ENCODE measurements at regions not wholly inside any gene's neighbourhood (a gene's known extent, or its start where the extent isn't known, plus 50 kb on each side); places are given as distances from the start of the nearest gene placed in this dataset.

GRCh38 chr7:4460597-4460996 is 221.5 kb upstream of the FOXK1 start (continued):
- TF ChIP-seq, protein P1, sequence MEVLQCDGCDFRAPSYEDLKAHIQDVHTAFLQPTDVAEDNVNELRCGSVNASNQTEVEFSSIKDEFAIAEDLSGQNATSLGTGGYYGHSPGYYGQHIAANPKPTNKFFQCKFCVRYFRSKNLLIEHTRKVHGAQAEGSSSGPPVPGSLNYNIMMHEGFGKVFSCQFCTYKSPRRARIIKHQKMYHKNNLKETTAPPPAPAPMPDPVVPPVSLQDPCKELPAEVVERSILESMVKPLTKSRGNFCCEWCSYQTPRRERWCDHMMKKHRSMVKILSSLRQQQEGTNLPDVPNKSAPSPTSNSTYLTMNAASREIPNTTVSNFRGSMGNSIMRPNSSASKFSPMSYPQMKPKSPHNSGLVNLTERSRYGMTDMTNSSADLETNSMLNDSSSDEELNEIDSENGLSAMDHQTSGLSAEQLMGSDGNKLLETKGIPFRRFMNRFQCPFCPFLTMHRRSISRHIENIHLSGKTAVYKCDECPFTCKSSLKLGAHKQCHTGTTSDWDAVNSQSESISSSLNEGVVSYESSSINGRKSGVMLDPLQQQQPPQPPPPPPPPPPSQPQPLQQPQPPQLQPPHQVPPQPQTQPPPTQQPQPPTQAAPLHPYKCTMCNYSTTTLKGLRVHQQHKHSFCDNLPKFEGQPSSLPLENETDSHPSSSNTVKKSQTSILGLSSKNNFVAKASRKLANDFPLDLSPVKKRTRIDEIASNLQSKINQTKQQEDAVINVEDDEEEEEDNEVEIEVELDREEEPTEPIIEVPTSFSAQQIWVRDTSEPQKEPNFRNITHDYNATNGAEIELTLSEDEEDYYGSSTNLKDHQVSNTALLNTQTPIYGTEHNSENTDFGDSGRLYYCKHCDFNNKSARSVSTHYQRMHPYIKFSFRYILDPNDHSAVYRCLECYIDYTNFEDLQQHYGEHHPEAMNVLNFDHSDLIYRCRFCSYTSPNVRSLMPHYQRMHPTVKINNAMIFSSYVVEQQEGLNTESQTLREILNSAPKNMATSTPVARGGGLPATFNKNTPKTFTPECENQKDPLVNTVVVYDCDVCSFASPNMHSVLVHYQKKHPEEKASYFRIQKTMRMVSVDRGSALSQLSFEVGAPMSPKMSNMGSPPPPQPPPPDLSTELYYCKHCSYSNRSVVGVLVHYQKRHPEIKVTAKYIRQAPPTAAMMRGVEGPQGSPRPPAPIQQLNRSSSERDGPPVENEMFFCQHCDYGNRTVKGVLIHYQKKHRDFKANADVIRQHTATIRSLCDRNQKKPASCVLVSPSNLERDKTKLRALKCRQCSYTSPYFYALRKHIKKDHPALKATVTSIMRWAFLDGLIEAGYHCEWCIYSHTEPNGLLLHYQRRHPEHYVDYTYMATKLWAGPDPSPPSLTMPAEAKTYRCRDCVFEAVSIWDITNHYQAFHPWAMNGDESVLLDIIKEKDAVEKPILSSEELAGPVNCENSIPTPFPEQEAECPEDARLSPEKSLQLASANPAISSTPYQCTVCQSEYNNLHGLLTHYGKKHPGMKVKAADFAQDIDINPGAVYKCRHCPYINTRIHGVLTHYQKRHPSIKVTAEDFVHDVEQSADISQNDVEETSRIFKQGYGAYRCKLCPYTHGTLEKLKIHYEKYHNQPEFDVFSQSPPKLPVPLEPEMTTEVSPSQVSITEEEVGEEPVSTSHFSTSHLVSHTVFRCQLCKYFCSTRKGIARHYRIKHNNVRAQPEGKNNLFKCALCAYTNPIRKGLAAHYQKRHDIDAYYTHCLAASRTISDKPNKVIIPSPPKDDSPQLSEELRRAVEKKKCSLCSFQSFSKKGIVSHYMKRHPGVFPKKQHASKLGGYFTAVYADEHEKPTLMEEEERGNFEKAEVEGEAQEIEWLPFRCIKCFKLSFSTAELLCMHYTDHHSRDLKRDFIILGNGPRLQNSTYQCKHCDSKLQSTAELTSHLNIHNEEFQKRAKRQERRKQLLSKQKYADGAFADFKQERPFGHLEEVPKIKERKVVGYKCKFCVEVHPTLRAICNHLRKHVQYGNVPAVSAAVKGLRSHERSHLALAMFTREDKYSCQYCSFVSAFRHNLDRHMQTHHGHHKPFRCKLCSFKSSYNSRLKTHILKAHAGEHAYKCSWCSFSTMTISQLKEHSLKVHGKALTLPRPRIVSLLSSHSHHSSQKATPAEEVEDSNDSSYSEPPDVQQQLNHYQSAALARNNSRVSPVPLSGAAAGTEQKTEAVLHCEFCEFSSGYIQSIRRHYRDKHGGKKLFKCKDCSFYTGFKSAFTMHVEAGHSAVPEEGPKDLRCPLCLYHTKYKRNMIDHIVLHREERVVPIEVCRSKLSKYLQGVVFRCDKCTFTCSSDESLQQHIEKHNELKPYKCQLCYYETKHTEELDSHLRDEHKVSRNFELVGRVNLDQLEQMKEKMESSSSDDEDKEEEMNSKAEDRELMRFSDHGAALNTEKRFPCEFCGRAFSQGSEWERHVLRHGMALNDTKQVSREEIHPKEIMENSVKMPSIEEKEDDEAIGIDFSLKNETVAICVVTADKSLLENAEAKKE (CRISPR knock-in tag; IDR thresholded peaks at IDR 0.05): no peak
- TF ChIP-seq EZH2 (IDR thresholded peaks at IDR 0.05; ENCODE audit: low read depth, unreplicated experiment): no peak
- no peak for TF ChIP-seq POLR2AphosphoS5 (IDR thresholded peaks at IDR 0.05; ENCODE audit: low read depth)

DNA sequence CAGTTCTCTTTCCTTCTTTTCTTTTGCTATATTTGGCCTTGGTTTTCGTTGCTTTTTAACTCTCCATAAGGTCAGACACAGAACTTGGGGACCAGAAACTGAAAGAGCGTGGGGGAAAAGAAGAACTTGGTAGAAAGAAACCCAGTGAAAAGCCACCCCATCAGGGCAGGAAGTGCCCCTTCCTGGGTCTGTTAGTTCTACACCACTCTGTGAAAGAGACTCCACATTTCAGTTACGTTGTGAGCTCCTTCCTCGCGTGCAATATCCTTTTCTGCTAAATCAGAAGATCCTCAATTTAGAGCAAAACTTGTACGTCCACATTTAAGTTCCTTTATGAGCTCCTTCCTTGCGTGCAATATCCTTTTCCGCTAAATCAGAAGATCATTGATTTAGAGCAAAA is 220.6 kb upstream of the FOXK1 start:
- Mint-ChIP-seq H3K9me3 (peaks cover 82% of the 10 kb centered on the region), H3K36me3 (ENCODE audit: low read depth) (peaks cover 32% of the 10 kb centered on the region; the same call in 2 of the 3 replicates), H3K4me3 (no peak overlapping the region), H3K4me1 (peaks cover 7% of the 10 kb centered on the region), H3K27ac (no peak overlapping the region), H3K27me3 (ENCODE audit: insufficient read depth, low read depth, poor library complexity) (peaks cover 5% of the 10 kb centered on the region)
- Histone ChIP-seq H3K79me2 (replicated peaks; ENCODE audit: insufficient read depth) (no peaks in the 10 kb centered on the region), H3K4me2 (no peak overlapping the region), H3K27ac (ENCODE audit: low read depth) (no peak overlapping the region), H2AFZ (peak overlapping the region; percentile 15; the same call in 1 of the 2 replicates), H3K4me1 (ENCODE audit: insufficient read depth) (peaks cover 4% of the 10 kb centered on the region; the same call in 1 of the 2 replicates), H4K20me1 (replicated peaks; ENCODE audit: insufficient read depth) (no peaks in the 10 kb centered on the region), H3K36me3 (ENCODE audit: insufficient read depth) (no peaks in the 10 kb centered on the region; the same call in 1 of the 2 replicates), H3F3A (replicated peaks; ENCODE audit: low read depth) (no peaks in the 10 kb centered on the region), H3K4me3 (no peak overlapping the region), H3K9me2 (ENCODE audit: insufficient read depth) (no peaks in the 10 kb centered on the region), H3K27me3 (ENCODE audit: insufficient read depth) (no peaks in the 10 kb centered on the region)
- no peak for DNase-seq (ENCODE audit: low spot score)
- no peak for ATAC-seq
- TF ChIP-seq, protein P2, sequence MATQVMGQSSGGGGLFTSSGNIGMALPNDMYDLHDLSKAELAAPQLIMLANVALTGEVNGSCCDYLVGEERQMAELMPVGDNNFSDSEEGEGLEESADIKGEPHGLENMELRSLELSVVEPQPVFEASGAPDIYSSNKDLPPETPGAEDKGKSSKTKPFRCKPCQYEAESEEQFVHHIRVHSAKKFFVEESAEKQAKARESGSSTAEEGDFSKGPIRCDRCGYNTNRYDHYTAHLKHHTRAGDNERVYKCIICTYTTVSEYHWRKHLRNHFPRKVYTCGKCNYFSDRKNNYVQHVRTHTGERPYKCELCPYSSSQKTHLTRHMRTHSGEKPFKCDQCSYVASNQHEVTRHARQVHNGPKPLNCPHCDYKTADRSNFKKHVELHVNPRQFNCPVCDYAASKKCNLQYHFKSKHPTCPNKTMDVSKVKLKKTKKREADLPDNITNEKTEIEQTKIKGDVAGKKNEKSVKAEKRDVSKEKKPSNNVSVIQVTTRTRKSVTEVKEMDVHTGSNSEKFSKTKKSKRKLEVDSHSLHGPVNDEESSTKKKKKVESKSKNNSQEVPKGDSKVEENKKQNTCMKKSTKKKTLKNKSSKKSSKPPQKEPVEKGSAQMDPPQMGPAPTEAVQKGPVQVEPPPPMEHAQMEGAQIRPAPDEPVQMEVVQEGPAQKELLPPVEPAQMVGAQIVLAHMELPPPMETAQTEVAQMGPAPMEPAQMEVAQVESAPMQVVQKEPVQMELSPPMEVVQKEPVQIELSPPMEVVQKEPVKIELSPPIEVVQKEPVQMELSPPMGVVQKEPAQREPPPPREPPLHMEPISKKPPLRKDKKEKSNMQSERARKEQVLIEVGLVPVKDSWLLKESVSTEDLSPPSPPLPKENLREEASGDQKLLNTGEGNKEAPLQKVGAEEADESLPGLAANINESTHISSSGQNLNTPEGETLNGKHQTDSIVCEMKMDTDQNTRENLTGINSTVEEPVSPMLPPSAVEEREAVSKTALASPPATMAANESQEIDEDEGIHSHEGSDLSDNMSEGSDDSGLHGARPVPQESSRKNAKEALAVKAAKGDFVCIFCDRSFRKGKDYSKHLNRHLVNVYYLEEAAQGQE (IDR thresholded peaks at IDR 0.05; ENCODE audit: unreplicated experiment): no peak
- TF ChIP-seq CREB1 (CRISPR knock-in tag; IDR thresholded peaks at IDR 0.05; ENCODE audit: low read depth) (no peak), ZNF331 (CRISPR knock-in tag; IDR thresholded peaks at IDR 0.05; ENCODE audit: low read depth) (no peak), POLR2AphosphoS5 (IDR thresholded peaks at IDR 0.05; ENCODE audit: low read depth) (no peak)
- TF ChIP-seq, protein P1 (CRISPR knock-in tag; IDR thresholded peaks at IDR 0.05): no peak
